ENCODE measurements at regions not wholly inside any gene's neighbourhood (a gene's known extent, or its start where the extent isn't known, plus 50 kb on each side); places are given as distances from the start of the nearest gene placed in this dataset.

DNA sequence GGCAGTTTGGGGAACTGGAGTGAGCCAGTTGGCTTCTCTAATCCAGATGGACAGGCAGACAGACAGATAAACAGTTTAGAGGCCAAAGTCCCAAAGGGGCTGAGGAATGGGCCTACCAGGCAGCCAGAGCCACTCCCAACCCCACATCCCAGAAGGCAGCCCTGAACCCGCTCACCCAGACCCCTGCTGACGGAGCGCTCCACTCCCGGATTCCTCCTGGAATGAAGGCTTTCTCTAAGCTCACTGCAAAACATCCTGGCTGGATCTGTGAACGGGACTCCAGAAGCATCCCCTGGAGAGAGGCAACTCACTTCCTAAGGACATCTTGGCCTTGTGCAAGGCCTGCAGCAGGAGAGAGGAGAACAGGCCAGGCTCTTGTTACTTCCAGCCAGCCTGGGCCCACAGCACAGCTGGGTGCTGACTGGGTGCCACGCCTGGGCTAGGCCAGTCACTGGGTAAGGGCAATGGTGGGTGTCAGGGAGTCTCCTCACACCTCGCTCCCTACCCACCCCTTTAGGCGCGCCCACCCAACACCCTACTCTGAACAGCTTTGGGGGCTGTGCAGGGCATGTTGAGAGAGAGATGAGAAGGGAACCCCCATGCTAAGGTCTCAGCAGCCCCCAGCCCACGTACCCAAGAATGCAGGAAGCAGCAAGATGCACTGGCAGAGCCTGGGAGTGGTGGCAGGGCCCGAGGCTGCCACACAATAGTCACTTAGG is 168.6 kb upstream of the ZMIZ1 start:
- DNase-seq: no peak

DNA sequence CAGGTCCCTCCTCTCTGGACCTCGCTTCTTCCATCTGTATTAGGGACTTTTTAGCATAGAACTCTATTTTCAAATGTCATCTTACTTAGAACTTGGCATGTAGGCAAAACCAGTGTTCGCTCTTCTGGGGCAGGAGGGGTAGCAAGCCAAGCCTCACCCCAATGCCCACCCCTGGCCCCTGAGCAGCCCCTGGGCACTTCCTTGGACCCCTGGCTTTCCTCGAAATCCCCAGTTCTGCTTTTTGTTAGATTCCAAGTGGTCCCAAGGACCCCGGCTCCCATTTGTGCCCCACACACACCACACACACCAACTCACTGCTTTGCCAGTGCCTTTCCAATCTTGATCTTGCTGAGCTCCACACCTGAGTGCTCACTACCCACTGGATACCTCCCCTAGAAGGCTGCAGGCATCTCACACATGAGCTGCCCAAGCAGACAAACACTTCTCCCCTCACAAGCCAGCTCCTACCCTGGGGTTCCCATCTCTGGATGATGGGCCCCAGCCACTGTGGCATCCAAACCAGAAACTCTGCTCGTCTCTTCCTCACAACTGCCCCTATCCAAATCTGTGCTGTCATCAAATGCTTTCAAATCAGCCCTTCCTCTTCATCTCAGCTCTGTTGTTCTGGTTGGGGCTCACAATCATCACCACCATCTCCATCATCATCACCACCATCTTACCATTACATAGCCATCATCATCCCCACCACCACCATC is 167.9 kb upstream of the ZMIZ1 start:
- no peak for DNase-seq

DNA sequence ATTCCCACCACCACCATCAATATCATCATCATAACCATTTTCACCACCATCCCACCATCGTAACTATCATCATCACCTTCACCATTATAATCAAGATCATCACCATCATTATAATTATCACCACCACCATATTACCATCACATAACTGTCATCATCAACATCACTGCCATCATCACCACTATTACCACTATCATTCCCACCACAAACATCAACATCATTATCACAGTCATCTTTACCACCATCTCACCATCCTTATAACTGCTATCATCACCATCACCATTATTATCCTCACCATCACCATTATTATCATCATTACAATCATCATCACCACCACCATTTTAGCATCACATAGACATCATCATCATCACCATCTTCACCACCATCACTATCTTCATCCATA is 167.1 kb upstream of the ZMIZ1 start:
- no peak for DNase-seq

DNA sequence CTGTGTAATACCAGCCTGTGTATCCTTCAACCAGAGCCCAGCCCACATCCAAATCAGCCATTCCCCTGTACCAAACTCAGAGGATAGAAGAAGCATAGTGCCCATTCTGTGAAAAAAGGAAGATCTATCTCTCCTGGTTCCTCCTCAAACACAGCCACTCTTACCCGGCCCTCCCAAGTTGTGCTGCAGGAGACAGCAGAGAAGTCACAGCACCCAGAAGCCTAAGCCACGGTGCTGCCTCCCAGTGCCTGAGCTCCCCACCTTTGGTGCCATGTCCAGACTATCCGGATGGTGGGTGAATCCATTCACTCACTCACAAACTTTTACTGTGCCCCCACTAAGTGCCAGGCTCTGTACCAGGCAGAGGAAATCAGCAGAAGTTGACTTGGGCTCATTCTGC is 166.0 kb upstream of the ZMIZ1 start:
- DNase-seq: no peak

DNA sequence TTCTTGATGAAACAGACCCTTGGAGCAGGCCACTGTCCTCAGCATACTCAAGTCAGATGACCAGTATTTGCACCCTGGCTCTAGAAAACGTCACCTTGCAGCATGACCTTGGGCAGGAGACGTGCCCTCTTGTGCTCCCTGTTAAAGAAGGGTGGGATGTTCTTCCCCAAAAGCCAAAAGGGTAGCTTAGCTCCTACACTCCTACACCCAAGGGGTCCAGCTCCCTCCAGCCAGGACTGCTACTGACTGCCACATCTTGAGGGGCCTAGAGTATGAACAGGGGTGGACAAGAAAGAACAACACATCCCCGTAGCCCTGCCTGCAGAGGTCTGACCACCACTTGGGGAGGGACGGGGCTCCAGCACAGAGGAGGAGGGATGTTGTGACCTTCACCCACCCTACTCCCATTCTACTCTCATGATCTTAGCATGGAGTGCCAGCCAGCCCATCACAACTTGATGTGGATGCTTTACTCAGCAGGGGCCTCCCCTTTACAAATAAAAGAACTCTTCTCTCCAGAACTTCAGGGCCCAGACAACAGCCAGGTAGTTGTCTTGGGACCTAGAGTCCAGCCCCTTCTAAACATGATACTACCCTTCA is 165.3 kb upstream of the ZMIZ1 start:
- DNase-seq: no peak

DNA sequence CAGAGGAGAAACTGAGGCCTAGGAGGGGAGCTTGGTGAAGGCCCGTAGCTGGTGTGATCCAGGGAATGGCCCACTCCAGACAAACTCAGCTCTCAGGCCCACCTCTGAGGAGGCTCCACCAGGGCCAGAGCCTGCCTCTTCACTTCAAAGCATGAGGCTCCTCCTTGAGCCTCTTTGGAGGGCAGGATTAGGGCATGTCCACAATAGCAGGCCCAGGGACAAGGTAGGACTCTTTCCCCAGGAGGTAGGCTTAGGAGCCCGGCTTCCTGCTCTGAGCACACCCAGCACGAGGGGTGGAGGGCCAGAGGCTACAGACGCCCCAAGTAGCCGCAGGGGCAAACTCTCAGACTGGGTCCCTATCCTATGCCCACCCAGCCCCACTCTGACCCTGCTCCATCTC is 164.6 kb upstream of the ZMIZ1 start:
- no peak for DNase-seq

DNA sequence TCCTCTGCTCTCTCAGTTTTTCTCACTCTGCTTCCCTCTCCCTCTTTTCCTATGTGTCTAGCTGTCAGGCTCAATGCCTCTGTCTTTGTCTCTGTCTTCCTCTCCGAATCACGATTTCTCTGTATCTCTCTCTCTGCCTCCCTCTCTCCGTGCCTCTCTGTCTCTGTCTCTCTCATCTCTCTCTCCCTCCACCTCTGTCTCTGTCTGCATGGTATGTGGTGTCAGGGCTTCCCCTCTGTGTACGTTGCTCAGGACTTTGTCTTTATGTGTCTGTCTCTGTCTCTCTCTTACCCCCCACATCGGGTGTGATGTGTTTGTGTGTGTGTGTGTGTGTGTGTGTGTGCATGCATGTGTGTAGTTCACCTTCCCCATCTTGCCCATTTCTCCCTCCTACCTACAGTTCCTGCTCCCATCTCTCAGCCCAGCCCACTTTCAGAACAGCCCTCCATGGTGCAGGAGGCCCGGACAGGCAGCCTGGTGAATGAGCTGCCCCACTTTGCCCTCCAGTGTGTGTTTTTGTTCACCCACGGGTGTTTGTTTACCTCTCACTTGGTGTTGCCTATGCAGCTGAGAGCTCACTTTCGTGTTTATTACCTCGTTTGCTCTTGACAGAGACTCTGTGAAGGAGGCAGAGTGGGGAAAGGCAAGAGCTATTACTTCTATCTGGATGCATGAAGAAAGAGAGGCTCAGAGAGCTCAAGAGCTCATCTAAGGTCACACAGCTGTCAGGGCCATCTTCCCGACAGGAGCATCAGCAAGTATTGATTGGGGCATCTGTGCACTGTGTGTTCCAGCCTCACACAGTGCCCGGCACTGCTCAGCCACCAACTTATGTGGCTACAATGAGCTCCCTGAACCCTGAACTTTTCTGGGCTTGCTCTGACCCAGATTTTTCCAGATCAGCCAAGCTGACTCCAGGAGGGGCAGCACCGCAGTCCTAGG is 163.5 kb upstream of the ZMIZ1 start:
- no peak for DNase-seq

DNA sequence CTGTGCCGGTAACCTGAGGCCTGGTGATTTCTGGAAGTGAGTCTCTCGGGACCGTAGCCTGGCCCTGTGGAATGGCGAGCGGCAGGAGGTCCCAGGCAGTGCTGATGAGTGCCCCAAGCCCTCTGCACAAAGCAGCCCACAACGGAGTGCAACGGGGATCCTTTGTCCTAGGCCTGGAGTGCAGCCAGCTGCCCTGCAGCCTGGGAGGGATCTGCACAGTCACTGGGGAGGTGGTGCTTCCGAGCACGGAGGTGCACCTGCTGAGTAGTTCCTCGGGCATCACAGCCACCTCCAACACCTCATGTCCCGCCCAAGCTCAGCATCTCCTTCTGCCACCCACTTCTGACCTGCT is 162.8 kb upstream of the ZMIZ1 start:
- DNase-seq: no peak

DNA sequence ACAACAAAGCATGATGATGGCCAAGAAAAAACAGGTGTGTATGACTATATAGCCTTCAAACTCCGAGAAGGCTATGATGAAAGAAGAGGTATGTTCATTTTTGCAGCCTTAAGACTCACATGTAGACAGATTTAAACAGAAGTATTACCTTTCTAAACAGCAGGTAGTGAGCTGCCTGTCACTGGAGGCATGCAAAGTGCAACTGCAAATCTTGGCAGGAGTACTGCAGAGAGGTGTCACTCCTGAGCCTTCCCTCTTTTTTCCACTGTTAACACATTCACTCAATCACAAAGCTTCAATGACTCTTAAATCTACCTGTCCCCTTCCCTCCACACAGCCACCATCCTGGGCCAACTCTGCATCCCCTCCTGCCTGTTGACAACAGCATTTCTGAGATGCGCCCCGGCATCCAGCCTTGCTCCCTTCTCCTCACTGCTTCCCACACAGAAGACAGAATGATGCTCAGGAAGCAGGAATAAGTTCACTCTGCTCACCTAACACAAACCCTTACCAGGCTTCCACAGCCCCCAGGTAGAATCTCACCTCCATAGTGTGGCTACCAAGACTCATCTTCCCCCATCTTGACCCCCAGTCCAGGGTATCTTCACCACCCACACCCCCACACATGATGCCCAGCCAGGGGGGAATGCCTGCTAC is 161.9 kb upstream of the ZMIZ1 start:
- DNase-seq: no peak

DNA sequence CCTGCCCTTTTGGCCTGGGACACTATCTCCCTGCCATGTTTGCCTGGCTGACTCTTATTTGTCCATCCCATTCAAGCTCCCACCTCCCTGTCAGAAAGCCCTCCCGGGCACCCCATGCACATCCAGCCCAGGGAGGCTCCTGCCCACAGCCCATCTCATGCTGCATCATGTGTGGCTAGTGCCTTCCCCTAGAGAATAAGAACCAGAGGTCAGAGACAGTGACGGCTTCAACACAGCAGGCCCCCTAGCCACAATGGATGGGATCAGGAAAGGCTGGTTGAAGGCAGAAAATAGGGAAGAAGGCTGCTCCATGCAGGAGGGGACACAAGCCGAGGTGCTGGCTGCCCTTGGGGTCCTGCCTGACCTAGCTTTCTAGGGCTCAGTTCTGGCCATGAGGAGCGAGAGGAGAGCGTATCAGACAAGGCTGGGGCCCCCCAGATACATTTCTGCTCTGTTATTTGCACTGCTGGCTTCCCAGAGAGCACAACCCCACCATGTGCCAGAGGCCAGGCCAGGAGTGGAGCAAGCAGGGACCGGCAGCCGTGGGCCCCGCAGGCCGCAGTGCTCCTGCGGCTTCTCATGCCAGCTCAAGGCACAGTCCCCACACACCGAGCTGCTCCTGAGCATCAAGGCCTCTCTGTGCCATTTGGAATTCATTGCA is 161.1 kb upstream of the ZMIZ1 start:
- DNase-seq: peak; percentile 26

DNA sequence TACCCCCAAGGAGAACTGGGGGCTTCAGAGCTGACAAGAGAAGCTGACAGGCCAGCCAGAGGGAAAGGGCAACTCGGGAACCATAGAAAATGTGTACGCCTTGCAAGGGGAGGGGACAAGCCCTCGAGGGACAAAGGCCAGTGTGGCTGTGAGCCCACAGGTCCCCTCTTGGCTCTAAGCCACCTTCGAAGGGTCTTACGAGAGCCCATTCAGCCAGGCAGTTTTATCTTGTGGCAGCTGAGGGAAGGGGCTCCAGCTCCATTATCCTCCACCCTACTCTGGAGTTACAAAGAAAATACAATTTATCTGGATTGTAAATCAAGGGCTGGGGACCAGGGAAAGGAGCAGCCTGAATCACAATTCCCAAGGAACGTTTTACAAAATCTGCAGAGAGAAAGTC is 159.5 kb upstream of the ZMIZ1 start:
- peak; percentile 7 for DNase-seq

DNA sequence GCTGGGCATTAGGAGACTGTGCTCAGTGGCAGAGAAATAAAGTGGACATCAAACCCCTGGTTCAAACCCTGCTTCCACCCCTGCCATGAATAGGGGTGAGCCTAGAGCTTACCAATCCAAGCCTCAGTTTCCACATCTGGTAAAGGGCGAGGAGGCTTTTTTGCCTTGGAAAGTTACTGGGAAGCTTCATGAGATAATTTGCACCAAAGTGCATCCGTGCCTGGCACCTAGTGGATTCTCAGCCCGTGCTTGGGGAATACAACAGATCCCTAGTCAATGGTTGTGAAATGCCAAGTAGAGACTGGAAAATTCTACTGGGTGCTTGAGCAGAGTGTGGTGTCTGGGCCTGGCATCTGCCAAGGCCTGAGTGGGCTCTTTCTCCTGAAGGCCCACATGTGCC is 158.7 kb upstream of the ZMIZ1 start:
- DNase-seq: no peak

DNA sequence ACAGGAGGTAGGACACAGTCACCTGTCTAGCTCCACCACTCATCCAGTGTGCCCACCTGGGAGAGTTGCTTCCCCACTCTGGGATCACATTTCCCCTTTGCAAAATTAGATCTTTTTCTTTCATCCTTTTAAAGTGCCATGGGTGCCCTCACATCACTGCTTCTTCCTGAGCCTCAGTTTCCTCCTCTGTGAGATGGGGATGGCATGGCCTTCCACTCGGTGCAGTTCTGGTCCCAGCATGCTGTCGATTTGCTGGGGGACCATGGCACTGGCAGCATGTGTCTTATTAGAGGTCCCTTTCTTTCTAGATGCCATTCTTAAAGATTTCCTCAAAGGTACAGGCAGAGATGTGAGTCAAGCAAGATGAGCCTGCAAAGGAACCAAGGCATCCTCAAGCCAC is 158.3 kb upstream of the ZMIZ1 start:
- no peak for DNase-seq

DNA sequence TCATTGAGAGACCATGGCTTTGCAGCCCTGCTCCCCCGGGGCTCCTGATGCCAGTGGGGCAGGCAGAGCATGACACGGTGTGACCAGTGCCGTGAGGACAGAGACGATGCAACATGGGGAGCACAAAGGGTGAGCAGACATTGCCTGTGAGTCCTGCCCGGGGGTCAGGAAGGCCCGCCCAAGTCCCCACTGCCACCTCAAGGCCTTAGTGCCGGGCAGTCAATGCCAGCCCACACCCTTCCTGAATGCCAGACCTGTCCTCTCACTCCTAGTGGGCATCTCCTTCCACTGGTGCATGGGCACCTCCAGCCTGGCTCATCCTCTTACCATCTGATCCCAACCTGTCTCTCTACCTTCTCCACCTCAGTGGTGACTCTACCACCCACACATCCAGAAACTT is 157.9 kb upstream of the ZMIZ1 start:
- DNase-seq: no peak

DNA sequence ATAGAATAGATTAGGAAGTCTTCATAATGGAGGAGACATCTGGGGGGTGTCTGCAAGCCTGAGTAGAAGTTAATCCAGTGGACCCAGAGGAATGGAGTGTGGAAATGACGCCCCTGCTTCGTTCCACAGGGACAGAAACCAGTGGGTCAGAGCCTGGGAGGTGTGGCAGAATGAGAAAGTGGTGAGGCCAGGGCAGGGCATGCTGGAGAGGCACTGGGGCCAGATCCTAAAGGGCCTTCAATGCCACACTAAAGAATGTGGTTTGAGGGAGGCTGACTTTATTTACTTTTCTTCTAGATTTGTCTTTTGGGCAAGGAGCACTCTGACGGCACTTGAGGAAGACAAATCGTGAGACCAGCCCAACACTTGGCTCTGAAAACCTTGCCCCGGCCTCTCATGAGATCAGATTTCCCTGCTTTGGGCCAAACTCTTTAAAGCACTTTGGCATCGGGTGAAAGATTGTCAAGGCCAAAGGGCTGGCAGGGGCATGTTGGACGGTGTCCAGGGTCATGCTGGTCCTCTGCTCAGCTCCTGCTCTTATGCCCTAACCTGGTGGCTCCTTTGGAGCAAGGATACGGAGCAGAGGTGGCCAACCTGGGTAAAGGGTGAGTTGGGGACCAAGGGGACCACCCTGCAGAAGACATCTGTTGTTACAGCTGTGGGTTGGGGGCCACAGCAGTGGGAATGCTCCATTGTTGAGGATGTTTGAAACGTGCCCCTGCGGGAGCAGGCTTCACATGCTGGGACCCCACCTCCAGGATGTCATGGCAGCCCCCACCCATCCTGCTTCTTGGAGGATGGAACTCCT is 157.0 kb upstream of the ZMIZ1 start:
- DNase-seq: no peak

DNA sequence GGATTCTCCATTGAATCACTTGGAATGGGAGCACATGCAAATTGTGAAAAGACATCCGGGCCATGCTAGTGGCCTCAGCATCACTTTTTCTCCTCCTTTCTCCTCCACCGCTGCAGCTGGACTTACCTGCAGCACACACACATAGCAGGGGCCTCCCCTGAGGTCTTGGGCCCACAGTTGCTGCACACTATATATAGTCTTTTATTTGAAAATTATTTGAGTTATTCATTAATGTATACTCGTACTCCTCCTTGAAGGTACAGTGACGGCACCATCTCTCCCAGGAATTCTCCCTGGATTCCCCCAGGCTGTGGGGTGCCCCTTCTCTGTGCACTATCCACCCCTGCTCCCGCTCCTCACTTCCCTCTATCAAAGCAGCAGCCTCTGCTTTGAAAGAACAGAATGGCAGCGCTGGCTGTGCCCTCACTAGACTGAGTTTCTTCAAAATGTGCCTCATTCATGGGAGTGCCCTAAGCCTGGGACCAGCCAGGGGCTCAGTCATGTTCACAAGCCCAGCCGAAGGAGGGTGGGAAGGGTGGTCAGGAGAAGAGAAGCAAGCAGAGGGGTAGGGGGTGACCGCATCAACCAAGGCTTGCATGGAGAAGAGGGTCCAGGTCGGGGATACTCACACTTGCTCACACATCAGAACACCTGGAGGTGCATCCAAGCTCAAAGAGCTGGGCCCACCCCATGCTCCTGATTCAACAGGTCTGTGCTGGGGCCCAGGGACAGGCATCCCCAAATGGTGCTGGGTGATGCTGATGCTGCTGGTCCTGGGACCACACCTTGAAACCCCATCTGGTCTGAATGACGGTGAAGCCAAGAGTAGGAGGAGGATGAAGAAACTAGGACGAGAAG is 156.2 kb upstream of the ZMIZ1 start:
- DNase-seq: no peak

DNA sequence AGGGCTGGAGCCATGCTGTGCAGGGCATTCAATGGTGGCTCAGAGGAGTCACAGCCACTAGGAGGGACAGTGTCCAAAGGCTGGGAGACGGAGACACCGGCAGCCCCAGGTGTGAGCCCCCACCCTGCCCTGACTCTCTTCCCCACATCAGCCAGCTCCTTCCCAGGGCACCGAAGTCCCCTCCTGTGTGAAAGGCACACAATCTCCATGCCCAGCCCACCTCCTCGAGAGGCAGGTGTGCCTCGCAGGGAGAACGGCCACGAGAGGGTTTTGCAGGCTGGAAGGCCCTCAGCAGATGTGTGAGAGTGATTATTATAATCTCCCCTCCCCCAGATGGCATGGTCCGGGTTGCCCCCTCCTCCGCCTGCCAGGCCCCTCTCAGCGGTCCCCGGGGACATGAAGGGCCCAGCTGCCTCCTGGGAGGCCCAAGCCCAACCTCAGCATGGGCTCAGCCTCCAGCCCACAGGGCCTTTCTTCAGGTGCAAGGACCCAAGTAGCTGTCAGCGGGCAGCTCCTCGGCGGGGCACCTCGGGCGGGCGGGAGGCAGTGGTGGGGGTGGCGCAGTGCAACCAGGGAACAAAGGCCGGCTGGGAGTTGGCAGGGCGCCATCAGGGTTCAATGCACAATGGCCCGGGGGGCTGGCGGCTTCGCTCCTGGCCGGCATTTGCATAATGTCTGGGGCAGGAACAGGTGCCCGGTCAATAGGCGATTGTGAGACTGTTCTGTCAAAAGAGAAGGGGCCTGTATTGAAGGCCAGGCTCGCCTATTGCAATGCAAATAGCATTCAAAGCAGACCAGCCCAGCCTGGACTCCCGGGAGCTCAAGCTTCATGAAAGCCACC is 155.3 kb upstream of the ZMIZ1 start:
- DNase-seq: no peak

DNA sequence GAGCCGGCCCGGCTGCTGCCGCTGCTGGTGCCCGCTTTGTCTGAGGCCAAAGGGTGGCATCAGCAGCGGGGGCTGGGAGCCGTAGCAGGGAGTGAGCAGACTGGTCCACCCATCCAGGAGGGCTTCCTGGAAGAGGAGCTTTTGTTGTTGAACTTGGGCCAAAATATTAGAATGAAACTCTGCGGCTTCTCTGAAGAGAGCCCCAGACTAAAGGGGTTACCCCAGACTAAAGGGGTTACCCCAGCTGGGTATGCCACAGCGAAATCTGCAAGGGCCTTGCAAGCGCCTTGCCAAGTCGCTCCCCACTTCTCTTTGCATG is 154.7 kb upstream of the ZMIZ1 start:
- no peak for DNase-seq

DNA sequence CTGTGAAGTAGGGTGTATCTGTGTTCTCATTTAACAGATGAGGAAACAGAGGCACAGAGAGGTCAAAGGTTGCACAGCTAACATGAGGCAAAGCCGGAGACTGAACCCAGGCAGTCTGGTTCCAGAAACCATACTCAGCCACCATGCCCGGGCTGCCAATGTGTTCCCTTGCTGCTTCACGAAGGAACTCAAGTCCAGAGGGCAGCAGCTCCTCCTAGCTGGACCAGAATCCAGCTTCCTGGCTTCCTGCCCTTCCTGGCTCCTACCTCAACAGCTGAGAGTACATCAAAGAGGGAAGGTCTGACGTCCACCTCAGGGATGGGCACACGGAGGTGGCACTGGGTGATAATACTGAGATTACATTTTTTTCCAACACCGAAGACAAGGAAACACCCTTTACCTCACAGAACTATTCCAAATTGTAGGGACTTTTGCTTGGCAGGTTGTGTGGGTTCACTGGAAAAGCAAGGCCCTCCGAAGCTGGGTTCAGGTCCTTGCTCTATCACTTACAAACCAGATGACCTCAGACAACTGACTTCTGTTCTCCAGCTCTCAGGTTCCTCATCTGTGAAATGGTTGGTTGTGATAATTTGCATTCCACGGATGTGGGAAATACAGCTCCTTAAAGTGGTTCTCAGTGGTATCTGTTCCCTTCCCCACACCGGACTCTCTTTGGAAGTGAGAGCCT is 154.1 kb upstream of the ZMIZ1 start:
- no peak for DNase-seq

Data from activated CD4-positive, CD25-positive, alpha-beta regulatory T cell treated with anti-CD3 and anti-CD28 coated beads, Interleukin-2, amount 50 U/mL, for 72 hours (primary cell).